ENCODE measurements at regions not wholly inside any gene's neighbourhood (a gene's known extent, or its start where the extent isn't known, plus 50 kb on each side); places are given as distances from the start of the nearest gene placed in this dataset.
"Not testable (repeated sequence)": the region's sequence is repeated elsewhere in the genome, so short reads cannot be mapped to it uniquely, and the experiment has no call there.

DNA sequence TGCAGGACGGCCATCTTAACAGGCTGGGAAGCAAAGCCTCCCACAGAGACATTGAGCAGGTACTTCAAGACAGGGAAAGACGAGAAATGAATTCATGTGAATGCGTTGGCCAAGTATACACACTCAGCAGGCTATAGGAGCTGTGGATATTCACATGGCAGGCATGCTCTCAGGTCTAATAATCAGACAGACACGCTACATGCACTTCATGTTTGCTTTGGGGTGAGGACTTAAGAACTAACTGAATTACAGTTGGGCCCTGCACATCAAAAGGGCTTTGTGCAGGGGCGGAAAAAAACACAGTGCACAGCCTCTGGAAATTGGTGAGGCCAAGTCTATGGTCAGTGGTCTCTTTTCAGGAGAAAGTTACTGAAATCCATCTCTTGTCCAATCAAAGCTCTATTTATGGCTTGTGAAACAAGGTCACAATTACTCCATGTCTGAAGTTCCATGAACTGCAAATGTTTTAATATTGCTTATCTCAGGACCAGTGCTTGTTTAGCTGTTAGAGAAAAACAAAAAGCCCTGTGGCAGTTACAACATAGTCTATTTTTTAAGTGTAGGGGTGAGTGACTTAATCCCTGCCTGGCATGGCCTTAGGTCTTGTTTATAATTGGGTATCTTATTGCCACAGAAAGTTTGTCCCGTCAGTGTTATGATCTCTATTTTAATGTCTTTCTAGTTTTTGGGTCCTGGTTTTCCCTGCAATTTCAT, 100.6 kb upstream of the GOLGA6L6 start:
- ATAC-seq: no peak
- no peaks in the 10 kb centered on the region for H3K4me1 Mint-ChIP-seq (ENCODE audit: low read depth)
- no peak overlapping the region for H3K4me3 Mint-ChIP-seq
- H3K27ac Mint-ChIP-seq: no peak overlapping the region
- TF ChIP-seq, protein P1, sequence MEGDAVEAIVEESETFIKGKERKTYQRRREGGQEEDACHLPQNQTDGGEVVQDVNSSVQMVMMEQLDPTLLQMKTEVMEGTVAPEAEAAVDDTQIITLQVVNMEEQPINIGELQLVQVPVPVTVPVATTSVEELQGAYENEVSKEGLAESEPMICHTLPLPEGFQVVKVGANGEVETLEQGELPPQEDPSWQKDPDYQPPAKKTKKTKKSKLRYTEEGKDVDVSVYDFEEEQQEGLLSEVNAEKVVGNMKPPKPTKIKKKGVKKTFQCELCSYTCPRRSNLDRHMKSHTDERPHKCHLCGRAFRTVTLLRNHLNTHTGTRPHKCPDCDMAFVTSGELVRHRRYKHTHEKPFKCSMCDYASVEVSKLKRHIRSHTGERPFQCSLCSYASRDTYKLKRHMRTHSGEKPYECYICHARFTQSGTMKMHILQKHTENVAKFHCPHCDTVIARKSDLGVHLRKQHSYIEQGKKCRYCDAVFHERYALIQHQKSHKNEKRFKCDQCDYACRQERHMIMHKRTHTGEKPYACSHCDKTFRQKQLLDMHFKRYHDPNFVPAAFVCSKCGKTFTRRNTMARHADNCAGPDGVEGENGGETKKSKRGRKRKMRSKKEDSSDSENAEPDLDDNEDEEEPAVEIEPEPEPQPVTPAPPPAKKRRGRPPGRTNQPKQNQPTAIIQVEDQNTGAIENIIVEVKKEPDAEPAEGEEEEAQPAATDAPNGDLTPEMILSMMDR (IDR thresholded peaks at IDR 0.05): no peak
- intact Hi-C loops (cut with micrococcal nuclease): no loop called here
- ChIA-PET POLR2A (no interaction called here), CTCF (no interaction called here)
- no peak for DNase-seq
- H3K9me3 Mint-ChIP-seq: no peaks in the 10 kb centered on the region
- H3K36me3 Mint-ChIP-seq (ENCODE audit: low read depth): no peaks in the 10 kb centered on the region
- peaks cover 10% of the 10 kb centered on the region for H3K27me3 Mint-ChIP-seq

DNA sequence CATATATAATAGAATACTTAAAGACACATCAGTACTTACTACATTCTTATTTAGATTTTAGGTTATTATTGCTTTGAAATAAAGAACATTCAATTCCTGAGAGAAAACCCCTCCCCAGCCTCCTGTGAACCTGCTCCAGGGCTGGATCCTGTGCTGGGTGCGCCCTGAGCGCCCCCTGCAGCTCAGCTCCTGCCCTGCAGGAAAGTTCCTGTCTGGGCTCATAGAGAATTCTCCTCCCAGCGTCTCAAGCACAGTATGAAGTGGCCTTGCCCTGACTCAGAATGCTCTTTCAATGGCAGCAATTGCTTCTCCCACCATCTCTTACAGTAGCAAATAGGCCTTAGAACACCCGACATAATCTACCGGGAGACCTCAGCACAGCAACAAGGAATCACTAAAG, 98.8 kb upstream of the GOLGA6L6 start:
- POLR2A ChIA-PET; H3K27me3 Mint-ChIP-seq; H3K36me3 Mint-ChIP-seq (ENCODE audit: low read depth); intact Hi-C loops (cut with micrococcal nuclease); H3K9me3 Mint-ChIP-seq; H3K4me3 Mint-ChIP-seq; H3K27ac Mint-ChIP-seq; H3K4me1 Mint-ChIP-seq (ENCODE audit: low read depth); CTCF ChIA-PET; DNase-seq: not testable (repeated sequence)
- peak; percentile 87 for ATAC-seq

DNA sequence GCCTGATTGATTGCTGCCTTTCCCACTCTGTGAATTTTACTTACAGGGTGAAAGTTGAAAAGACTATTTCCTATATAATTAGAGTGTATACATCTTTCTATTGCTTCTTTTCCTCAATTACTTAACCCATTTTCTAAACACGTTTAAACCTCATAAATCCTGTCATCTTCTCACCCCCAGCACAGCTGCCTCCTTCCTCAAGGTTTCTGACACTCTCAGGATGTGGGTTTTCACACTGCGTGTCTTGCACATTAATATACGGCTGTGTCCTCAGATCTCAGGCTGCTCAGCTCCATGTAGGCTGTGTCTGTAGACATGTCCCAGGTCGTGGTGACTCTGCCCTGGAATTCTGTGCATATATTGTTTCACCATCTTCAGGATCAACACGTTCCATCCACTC, 97.6 kb upstream of the GOLGA6L6 start:
- ATAC-seq; H3K27ac Mint-ChIP-seq; H3K4me1 Mint-ChIP-seq (ENCODE audit: low read depth); DNase-seq; H3K36me3 Mint-ChIP-seq (ENCODE audit: low read depth); intact Hi-C loops (cut with micrococcal nuclease); H3K9me3 Mint-ChIP-seq; CTCF ChIA-PET; POLR2A ChIA-PET; H3K4me3 Mint-ChIP-seq; H3K27me3 Mint-ChIP-seq: not testable (repeated sequence)

DNA sequence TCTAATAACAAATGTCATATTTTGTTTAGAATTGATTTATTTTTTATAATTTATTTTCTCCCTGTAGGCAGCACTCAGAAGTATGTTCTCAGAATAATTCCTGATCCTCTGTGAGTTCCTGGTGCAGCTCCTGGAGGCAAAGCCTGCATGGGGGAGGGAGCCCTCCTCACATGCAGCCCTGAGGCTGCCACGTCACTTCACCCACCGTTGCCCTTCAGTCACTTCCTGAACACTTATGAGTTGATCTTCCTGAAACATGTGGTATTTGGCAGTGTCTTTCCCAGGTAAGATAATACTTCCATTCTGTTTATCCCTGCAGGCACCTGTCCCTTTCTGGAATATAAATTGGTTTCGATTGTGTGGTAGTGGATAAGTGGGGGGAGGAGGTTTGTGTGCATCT, 95.9 kb upstream of the GOLGA6L6 start:
- H3K27me3 Mint-ChIP-seq; POLR2A ChIA-PET; ATAC-seq; intact Hi-C loops (cut with micrococcal nuclease); H3K4me1 Mint-ChIP-seq (ENCODE audit: low read depth); H3K27ac Mint-ChIP-seq; H3K36me3 Mint-ChIP-seq (ENCODE audit: low read depth); H3K4me3 Mint-ChIP-seq; H3K9me3 Mint-ChIP-seq; DNase-seq; CTCF ChIA-PET: not testable (repeated sequence)

DNA sequence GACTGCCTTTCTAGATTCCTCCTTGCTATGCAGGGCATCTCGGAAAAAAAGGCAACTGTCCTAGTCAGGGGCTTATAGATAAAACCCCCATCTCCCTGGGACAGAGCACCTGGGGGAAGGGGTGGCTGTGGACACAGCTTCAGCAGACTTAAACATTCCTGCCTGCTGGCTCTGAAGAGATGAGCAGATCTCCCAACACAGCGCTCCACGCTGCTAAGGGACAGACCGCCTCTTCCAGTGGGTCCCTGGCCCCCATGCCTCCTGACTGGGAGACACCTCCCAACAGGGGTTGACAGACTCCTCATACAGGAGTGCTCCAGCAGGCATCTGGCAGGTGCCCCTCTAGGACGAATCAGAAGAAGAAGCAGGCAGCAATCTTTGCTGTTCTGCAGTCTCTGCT, 87.9 kb upstream of the GOLGA6L6 start:
- not testable (repeated sequence) for H3K4me1 Mint-ChIP-seq (ENCODE audit: low read depth); H3K4me3 Mint-ChIP-seq

DNA sequence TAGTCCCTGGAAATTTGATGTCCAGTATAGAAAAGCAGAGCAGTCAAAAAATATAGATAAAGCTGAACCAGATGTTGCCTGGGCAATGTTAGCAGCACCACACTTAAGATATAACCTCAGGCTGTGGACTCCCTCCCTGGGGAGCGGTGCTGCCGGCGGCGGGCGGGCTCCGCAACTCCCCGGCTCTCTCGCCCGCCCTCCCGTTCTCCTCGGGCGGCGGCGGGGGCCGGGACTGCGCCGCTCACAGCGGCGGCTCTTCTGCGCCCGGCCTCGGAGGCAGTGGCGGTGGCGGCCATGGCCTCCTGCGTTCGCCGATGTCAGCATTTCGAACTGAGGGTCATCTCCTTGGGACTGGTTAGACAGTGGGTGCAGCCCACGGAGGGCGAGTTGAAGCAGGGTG, 86.9 kb upstream of the GOLGA6L6 start:
- intact Hi-C loops (cut with micrococcal nuclease); DNase-seq; CTCF ChIA-PET; H3K4me1 Mint-ChIP-seq (ENCODE audit: low read depth); ATAC-seq; POLR2A ChIA-PET; H3K36me3 Mint-ChIP-seq (ENCODE audit: low read depth); H3K4me3 Mint-ChIP-seq; H3K27me3 Mint-ChIP-seq; H3K27ac Mint-ChIP-seq; H3K9me3 Mint-ChIP-seq: not testable (repeated sequence)

More for the DNA sequence above, 87.9 kb upstream of the GOLGA6L6 start:
- H3K27ac Mint-ChIP-seq; DNase-seq; CTCF ChIA-PET; H3K27me3 Mint-ChIP-seq; intact Hi-C loops (cut with micrococcal nuclease); H3K9me3 Mint-ChIP-seq; ATAC-seq; H3K36me3 Mint-ChIP-seq (ENCODE audit: low read depth); POLR2A ChIA-PET: not testable (repeated sequence)

DNA sequence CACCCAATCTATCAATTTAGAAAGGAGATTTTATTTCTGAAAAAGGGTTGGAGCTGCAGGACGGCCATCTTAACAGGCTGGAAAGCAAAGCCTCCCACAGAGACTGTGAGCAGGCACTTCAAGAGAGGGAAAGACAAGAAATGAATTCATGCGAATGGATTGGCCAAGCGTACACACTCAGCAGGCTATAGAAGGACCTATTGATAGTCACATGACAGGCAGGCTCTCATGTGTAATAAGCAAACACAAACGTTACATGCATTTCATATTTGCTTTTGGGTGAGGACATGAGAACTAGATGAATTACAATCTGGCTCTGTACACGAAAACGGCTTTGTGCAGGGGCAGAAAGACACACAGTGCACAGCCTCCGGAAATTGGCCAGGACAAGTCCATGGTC, 83.9 kb upstream of the GOLGA6L6 start:
- DNase-seq; ATAC-seq; H3K4me1 Mint-ChIP-seq (ENCODE audit: low read depth); H3K9me3 Mint-ChIP-seq; H3K4me3 Mint-ChIP-seq; CTCF ChIA-PET; intact Hi-C loops (cut with micrococcal nuclease); POLR2A ChIA-PET; H3K27ac Mint-ChIP-seq; H3K36me3 Mint-ChIP-seq (ENCODE audit: low read depth); H3K27me3 Mint-ChIP-seq: not testable (repeated sequence)

DNA sequence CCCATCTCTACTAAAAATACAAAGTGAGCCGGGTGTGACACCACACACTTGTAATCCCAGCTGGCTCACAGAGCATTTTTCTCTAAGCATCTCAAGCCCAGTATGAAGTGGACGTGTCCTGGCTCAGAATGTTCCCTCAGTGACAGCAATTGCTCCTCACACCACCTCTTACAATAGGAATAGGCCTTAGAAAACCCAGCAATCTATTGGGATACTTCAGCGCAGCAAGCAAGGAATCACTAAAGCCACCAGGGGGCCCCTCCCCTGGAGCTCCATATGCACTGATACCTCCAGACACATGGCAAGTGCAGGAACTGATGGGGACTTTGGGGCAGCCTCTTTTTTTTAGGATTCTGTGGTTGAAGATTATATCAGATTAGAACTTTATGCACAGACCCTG, 82.5 kb upstream of the GOLGA6L6 start:
- POLR2A ChIA-PET: not testable (repeated sequence)

DNA sequence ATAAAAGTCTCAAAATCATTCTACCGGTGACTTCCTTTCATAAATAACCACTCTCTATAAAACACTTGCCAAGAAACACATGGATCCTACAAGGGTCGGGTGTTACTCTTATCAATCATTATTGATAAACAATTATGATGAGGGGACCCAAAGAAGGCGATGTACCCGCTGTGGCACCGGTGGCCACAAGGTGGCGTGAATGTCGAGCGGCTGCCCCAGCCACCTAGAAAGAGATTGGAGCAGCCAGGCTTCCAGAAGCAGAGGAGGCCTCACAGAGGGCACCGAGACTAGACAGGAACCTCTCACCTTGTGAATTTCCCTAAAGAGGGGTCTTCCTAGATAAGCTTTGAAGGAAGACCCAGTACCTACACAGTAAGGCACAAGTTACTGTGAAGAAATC, 80.5 kb upstream of the GOLGA6L6 start:
- H3K36me3 Mint-ChIP-seq (ENCODE audit: low read depth); H3K4me3 Mint-ChIP-seq; intact Hi-C loops (cut with micrococcal nuclease); DNase-seq; ATAC-seq; POLR2A ChIA-PET; H3K27me3 Mint-ChIP-seq; H3K27ac Mint-ChIP-seq; H3K4me1 Mint-ChIP-seq (ENCODE audit: low read depth); CTCF ChIA-PET; H3K9me3 Mint-ChIP-seq: not testable (repeated sequence)

More for the DNA sequence above, 82.5 kb upstream of the GOLGA6L6 start:
- ATAC-seq; H3K4me3 Mint-ChIP-seq; CTCF ChIA-PET; H3K27ac Mint-ChIP-seq; intact Hi-C loops (cut with micrococcal nuclease); H3K9me3 Mint-ChIP-seq; H3K36me3 Mint-ChIP-seq (ENCODE audit: low read depth); H3K27me3 Mint-ChIP-seq; H3K4me1 Mint-ChIP-seq (ENCODE audit: low read depth): not testable (repeated sequence)
- peak; percentile 26 for DNase-seq

DNA sequence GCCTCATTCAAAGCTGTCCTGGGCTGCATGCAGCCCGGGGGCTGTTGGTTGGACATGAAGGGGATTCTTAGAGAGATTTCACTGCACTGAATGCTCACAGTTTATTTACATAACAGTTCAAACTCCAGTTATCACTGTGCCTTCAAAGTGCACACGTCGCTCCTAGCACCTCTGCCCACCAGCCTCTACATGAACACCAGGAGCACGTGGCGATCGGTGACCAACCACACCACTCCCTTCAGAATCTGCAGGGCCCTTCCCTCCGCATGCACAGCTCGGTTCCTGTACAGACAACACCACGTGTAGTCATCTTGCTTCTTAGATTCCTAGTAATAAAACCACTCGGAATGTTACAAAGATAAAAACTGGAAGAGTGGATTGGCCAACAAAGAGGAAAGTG, 72.9 kb upstream of the GOLGA6L6 start:
- POLR2A ChIA-PET; H3K4me3 Mint-ChIP-seq; H3K9me3 Mint-ChIP-seq; H3K27ac Mint-ChIP-seq; CTCF ChIA-PET; DNase-seq; H3K4me1 Mint-ChIP-seq (ENCODE audit: low read depth); intact Hi-C loops (cut with micrococcal nuclease); H3K27me3 Mint-ChIP-seq; ATAC-seq; H3K36me3 Mint-ChIP-seq (ENCODE audit: low read depth): not testable (repeated sequence)

DNA sequence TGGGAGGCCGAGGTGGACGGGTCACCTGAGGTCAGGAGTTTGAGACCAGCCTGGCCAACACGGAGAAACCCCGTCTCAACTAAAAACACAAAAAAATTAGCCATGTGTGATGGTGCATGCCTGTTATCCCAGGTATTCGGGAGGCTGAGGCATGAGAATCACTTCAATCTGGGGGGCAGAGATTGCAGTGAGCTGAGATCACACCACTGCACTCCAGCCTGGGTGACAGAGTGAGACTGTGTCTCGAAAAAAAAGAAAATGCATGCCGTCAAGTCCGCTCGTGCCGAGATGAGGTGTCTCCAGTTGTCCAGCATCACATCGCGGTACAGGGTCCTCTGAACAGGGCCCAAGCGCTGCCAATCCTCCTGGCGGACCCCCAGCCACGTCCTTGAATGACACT, 71.2 kb upstream of the GOLGA6L6 start:
- H3K4me1 Mint-ChIP-seq (ENCODE audit: low read depth); DNase-seq; H3K9me3 Mint-ChIP-seq; POLR2A ChIA-PET; ATAC-seq; H3K27ac Mint-ChIP-seq; H3K27me3 Mint-ChIP-seq; CTCF ChIA-PET; H3K4me3 Mint-ChIP-seq; H3K36me3 Mint-ChIP-seq (ENCODE audit: low read depth); intact Hi-C loops (cut with micrococcal nuclease): not testable (repeated sequence)

DNA sequence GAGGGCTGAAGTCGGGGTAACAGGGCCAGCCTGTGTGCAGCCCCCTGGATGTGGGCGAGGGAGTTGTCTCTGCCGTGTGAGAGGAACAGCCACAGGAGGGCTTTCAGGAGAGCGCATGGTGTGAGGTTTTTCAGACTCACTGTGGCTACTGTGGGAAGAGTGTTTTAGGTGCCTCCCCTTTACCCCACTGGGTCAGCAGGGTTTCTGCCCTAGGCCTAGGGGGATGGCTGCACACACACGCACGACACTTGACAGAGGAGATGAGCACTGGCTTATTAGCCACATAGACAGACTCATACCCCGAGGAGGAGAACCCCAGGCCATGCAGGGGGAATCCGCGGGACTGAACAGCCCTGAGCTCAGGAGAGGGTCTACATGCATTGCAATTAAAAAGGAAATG, 70.8 kb upstream of the GOLGA6L6 start:
- DNase-seq; H3K4me1 Mint-ChIP-seq (ENCODE audit: low read depth); H3K27ac Mint-ChIP-seq; CTCF ChIA-PET; POLR2A ChIA-PET; H3K36me3 Mint-ChIP-seq (ENCODE audit: low read depth); ATAC-seq; H3K4me3 Mint-ChIP-seq; H3K27me3 Mint-ChIP-seq; intact Hi-C loops (cut with micrococcal nuclease); H3K9me3 Mint-ChIP-seq: not testable (repeated sequence)

Data from activated CD8-positive, alpha-beta T cell treated with anti-CD3 and anti-CD28 coated beads for 36 hours (primary cell).